ENCODE measurements at regions not wholly inside any gene's neighbourhood (a gene's known extent, or its start where the extent isn't known, plus 50 kb on each side); places are given as distances from the start of the nearest gene placed in this dataset.

DNA sequence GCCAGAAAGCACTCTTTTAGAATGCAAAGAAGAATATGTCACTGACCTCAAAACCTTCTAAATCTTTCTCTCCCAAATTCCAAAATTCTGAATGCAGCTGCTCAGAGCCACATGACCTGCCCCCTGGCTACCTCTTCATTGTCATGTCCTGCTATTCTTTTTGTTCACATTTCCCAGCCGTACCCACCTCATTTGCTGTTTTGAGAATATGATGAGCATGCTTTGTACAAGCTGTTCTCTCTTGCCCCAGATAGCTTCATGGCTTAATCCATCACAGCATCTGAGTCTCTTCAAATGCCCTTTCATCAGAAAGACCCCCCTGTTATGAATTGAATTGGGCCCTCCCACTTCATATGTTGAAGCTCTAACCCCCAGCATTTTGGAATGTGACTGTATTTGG lies 214.3 kb downstream of the KCNS3 start:
- no peak for DNase-seq (ENCODE audit: low read depth, low spot score)

DNA sequence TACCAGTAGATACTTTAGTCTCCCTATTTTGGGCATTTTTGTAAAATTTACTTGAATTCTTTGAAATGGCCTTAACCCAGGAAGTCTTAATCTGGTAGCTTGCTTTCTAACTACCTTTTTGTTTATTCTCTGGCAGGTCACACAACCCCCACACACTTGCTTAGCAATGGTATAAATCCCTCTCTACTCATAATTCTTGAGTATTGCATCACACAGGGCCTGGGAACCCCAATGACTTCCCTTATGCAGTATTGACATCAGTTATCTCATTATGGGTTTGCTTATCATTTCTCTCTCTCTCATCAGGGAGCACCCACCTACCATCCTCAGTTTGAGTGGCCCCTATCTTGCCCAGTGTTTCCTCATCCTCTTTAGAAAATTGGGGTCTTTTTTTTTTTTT lies 207.1 kb downstream of the KCNS3 start:
- no peak for DNase-seq (ENCODE audit: low read depth, low spot score)

DNA sequence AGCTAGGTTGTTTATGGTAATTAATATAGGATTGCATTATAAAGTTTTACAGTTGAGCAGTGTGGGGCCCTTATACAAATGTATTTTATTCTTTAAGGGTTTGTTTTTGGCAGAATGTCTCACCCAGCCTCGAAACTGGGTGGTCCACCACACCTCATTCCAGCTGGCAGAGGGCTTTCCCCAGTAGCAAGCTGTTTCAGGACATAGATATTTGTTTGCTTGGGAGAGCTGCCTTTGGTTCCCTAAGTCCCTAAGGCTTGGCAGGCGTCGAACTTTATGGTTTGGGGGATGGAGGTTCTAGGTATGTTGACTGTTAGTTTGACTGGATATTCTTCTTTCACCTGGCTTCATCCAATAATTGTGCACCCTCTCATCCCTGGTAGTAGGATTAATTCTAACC lies 205.9 kb downstream of the KCNS3 start:
- DNase-seq (ENCODE audit: low read depth, low spot score), result no peak

DNA sequence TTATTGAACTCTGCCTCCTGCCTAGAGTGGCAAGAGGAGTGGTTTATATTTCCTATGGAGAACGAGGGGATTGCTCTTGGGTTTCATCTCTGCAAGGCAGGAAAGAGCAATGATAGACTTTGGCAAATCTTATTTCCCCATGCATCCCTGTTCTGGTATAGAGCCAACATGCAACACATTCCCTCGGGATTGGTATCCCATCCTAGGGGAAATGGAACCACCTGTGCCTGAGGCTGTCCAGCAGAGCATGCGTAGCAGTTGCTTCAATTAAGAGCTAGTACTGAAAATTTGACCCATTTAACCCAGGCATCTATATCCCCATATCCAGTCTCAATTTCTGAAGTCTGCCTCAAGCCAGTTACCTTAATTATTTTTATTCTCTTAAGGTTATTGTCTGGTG lies 205.3 kb downstream of the KCNS3 start:
- DNase-seq (ENCODE audit: low read depth, low spot score), result no peak

DNA sequence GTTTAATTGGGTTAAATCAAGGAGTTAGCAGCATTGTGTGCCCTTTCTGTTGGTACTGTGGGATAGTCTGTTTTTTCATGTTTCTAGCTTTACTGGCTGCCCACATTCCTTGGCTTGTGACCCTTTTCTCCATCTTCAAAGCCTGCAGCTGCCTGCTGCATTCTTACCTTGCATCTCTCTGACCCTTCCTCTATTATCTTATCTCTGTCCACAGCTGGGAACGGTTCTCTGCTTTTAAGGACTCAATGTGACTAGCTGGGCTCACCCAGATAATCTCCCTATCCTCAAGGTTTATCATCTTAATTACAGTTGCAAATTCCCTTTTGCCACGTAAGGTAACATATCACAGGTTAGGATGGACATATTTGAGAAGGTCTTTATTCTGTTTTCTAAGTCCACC lies 199.7 kb downstream of the KCNS3 start:
- no peak for DNase-seq (ENCODE audit: low read depth, low spot score)

DNA sequence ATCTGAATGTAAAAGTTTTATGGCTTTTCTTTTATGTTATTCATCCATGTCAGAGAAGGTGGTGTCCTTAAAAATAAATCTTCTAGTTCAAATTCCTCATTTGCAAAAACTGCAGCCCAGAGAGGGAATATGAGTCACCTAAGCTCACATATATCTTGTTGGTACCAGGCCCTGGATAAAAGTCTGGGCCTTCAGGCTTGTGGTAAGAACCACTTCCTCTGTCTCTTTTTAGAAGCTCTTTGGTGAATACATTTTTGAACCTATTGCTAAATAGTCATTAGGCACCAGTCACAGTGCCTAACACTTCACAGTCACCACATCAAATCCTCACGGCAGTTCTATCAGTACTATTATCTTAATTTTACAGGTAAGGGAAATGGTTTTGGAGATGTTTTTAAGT lies 199.2 kb downstream of the KCNS3 start:
- DNase-seq (ENCODE audit: low read depth, low spot score), result no peak

DNA sequence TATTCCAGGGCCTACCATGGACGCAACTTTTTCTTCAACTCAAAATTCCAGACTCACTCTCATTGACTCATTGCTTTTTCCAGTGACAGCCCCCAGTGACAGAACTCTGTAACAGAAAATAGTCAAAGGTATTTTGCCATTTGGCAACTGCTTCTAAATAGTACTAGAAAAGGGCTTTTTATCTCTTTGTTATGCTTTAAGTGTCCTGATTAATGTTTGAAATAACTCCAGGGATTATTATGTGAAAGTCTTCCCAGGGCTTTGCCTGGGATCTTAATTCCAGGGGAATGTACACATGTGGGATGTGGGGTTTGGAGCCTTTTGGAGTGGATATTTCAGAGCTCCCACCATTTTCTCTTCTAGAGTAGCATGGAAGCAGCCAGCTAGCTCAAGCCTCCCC lies 198.8 kb downstream of the KCNS3 start:
- DNase-seq (ENCODE audit: low read depth, low spot score), result no peak

DNA sequence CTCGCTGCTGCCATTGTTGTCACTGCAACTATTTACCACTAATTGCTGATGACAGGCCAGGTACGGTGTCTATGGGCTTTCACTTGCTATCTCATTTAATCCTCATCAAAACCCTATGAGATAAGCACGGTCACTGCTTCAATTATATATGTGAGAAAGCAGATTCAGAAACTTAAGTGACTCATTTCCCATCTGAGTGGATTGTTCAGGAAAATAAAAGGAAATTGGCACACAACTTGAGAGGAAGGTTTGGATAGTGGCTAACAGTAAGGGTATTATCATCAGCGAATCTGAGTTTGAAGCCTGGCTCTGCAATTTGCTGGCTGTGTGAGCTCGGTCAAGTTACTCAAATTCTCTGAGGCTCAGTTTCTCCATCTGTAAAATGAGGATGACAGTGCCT lies 196.0 kb downstream of the KCNS3 start:
- DNase-seq (ENCODE audit: low read depth, low spot score), result no peak

DNA sequence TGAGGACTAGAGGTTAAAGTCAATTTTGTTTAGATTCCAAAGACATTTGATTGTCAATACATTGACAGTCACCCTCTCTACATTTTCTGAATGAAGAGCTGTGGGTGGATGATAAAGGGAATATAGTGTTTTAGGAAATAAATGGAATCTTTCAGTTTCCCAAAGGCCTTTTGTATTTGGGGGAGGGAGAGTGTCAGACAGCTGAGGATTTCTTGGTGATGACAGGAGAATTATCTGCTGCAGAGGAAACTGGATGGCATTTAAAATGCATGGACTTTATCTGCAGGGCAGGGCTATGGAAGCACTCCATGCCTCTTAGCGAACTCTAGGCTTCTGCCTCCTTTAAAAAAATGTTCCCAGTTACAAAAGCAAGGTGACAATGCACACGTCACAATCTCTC lies 195.1 kb downstream of the KCNS3 start:
- no peak for DNase-seq (ENCODE audit: low read depth, low spot score)

DNA sequence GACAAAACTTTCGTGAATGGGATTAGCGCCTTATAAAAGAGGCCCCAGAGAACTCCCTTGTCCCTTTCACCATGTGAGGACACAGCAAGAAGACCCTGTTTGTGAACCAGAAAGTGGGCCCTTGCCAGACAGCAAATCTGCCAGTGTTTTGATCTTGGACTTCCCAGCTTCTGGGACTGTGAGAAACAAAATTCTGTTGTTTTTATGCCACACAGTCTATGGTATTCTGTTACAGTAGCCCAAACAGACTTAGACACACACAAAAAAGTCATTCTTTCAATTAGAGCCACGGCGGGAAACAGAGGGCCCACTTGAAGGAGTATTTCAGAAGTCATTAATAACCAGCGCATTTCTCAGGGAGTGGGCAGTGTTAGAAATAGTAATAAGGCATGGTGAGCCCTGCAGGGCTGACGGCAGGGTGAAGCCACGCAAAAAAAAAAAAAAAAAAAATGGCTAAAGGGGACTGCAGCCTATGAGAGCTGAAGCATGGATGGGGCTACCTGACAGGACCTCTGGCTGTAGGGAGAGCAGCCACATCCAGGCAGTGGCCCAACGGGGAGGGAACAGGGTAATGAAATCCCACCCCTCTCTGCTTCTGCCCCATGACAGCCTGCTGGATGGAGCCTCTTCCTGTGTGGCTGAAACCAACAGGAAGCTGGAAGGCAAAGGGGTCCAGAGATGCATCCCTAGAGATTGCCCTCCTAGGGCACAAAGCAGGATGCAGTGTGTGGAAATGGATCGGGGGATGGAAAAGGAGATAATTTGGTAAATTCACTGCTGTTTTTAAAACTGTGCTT lies 189.3 kb downstream of the KCNS3 start:
- no peak for DNase-seq (ENCODE audit: low read depth, low spot score)

DNA sequence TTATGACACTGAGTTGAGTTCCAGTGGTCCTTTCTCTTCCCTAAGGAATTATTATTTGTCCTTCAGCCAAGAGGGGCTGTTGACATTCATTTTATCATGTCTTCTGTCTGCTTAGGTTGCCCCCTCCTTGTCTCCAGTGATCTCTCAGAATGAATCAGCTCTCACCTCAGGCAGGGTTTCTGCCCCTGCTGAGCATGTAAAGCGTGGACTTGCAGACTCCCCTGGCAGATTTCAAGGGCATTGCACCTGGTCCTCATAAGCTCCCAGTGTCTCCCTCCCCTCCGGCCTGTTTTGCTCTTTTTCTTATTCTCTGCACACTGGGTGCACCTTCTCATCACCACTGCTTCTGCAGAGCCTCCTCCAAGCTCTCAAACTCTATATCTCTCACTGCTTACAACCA lies 188.4 kb downstream of the KCNS3 start:
- DNase-seq (ENCODE audit: low read depth, low spot score), result no peak

DNA sequence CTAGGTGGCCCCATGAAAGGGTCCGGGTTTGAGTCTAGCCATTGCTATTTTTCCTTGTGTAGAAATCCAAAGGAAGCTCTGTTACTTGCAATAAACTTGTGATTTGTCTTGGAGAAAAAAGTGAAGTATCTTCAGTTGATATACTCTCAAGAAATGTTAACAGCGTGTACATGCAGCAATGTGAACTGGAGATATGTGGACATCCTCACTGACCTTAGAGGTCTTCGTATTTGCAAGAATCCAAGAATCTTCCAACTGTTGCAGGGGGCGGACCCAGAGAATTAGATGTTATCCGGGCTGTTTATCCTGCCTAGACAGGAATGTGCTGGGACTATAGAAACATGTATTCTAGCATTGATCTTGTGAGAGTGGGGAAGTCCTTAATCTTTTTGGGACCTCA lies 187.6 kb downstream of the KCNS3 start:
- no peak for DNase-seq (ENCODE audit: low read depth, low spot score)

DNA sequence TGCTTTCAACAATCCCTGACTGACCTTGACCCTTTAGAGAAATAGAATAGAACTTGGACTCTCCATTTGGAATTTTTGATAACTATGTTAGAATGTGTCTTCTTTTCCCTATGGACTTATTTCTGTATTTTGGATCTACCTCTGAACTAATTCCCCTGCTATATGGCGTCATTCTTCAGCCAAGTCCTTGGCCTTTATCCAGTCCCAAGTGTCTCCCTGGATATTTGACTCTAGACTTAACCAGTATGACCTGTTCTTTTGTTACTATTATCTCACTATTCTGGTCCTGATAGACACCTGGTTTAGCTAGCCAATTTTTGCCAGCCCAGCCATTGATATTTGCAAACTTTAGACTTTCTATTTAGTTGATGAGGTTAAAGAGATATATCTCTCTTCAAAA lies 186.8 kb downstream of the KCNS3 start:
- no peak for DNase-seq (ENCODE audit: low read depth, low spot score)

DNA sequence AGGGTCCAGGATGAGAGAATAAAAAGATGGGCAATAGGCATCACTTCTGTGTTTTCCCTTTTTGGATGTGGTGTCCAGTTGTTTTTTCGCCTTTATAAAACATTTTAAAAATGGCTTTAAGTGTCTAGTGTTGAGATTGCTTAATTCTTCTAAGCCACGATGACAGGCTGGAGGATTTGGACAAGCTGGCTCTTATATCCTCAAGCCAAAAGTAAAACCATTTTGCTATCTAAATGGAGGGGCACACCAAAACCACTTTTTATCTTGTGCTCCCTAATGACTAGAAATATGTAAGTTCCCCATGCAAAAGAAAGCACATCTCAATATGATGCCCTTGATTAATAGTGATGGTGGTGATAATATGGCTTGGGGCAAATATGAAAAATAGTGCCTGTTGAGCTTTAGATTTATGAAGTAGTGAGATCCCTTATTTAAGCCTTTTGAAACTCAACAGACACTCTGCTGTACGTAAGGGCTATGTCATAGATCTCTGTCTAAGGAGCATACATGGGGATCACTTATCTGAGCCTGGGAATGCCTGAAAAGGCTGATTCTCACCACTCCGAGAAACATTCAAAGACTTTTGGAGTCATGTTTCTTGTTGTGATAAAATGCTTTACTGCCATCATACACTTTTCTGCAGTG lies 185.5 kb downstream of the KCNS3 start:
- no peak for DNase-seq (ENCODE audit: low read depth, low spot score)

DNA sequence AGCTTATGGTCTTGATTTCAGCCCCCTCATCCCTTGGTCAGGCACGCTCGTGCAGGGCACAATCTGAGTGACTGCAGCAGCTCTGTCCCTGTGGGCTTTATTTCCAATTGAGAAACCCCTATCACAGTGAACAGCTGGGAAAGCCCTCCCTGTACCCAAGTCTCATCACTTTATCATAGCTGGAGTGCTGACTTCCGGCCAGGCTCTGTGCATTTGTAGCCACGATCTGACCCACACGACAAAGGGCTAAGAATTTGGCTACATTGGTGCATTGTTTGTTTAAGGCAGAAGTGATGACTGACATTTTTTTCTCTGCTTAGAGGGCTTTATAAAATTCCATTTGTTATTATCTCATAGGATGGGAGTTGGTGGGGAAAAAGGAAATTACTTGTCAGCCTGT lies 184.4 kb downstream of the KCNS3 start:
- no peak for DNase-seq (ENCODE audit: low read depth, low spot score)

DNA sequence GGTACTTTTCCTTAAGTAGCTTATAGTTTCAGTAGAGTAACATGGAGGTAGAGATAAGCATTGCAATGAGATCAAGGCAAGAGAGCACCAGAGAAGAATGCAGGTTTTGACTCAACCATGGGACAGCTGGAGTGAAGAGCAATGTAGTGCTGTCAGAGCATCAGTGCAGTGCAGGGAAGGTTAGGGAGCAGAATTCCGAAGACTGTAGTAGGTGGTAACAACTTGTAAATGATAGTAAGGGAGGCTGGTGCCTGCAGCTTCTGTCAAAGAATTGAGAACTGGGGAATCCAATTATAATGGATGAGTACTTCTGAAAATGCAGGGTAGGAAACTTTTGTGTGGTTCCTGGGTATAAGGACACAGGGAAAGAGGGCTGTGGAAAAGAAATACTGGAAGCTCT lies 183.2 kb downstream of the KCNS3 start:
- no peak for DNase-seq (ENCODE audit: low read depth, low spot score)

DNA sequence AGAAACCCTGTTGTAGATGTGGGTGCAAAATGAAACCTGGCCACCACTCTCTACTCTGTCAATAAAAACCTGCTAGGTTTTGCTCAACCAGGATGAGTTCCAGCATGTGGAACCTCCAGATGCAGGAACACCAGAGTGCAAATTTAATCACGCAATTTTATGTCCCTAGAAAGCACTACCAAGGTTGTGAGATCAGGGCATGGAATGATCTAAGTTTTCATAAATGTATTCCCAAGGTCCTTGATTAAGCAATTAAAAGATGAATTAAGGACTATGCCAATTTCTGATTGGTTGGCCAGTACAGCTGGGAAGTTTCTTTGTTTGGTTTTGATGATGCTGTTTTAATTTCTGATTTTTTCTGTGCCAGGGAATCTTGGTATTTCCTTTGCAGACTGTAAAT lies 179.2 kb downstream of the KCNS3 start:
- no peak for DNase-seq (ENCODE audit: low read depth, low spot score)

DNA sequence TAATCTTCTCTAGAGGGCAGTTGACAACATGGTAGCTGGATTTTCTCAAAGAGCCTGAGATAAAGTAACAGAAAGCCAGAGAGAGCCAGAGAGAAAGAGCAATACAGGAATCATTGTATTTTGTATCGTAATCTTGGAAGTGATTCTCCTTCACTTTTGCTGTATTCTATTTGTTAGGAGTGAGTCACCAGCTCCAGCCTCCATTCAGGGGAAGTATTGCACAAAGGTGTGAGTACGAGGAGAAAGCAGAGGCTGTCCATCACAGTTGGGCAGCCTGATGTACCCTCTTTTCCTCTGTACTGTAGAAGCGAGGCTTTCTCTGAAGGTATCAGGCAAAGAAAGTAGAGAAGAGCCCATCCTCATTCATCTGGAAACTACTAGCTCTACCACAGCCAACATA lies 176.8 kb downstream of the KCNS3 start:
- no peak for DNase-seq (ENCODE audit: low read depth, low spot score)

DNA sequence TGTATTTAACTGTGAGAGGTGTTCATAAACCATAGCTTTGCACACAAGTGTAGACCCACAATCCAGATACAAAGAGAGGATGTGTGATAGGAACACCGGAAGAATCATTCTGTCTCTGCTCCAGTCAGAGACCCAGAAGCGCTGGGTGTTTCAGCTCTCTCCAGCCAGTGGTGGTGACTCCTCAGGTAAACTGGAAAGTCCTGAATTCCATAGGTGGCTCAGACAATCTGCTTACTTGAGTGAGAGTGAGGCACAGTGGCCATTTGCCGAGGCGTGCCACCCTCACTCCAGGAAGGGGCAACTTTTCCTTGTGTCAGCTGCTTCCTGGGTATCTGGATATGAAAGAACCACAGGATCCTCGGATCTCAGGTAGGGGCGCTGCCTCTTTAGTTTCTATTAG lies 171.5 kb downstream of the KCNS3 start:
- DNase-seq (ENCODE audit: low read depth, low spot score), result no peak

DNA sequence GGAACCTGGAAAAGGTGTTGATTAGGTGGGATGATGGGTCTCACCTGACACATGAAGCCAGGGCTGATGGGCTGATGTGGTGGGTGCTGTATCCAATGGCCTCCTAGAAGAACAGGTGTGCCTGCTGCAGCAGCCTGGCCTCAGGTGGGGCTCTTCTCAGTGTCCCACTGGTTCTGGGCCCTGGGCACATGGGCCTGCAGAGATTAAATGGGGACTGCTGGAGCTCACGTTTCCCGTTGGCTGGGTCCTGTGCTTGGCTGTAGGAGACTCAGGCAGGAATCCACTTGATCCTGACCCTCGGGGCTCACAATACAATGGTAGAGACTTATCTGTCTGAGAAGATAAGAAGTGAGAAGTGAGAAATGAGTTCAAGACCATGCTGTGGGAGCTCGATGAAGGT lies 170.9 kb downstream of the KCNS3 start:
- DNase-seq (ENCODE audit: low read depth, low spot score), result no peak

DNA sequence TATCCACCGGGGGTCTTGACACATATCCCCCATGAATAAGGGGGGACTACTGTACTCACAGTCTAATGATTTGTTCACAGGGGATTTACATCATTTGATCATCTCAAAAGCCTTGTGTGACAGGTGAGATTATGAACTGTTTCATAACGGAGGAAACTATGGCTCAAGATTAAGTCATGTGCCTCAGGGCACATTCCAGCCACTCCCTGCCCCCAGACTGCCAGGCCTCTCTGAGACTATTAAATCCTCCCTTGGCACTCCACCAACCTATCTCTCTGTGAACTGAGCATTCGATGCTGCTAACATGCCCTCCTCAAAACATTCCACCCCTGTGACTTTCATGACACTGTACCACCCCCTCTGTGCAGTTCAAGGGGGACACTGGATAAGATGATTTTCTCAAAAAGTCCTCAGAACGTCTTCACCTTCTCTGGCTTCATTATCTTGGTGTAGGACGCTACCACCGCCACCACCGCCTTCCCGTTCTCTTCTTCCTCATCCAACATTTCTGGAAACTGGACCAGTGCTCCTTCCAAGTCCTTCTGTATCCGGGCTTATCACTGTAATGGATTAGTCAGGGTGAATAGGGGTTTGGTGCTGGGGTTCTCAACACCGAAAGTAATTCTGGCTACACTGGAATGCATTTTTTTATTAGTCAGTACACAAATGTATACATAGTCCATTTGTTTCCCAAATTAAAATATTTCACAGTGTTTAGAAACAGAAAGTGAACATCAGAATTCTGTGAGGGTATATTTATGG lies 169.6 kb downstream of the KCNS3 start:
- DNase-seq (ENCODE audit: low read depth, low spot score), result no peak

DNA sequence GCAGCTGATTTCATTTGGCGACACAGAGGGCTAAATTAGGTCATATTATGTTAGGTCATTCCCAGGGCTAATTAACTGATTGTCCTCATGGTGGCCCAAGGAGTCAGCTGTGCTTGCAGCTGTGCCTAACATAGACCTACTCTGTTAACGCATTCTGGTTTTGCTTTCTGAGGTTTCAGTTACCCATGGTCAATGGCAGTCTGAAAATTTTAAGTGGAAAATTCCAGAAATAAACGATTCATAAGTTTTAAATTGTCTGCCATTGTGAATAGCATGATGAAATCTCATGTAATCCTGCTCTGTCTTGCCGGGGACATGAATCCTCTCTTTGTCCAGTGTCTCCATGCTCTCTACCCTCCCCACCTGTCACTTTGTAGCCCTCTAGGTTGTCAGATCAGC lies 168.7 kb downstream of the KCNS3 start:
- no peak for DNase-seq (ENCODE audit: low read depth, low spot score)
